ENCODE measurements at regions not wholly inside any gene's neighbourhood (a gene's known extent, or its start where the extent isn't known, plus 50 kb on each side); places are given as distances from the start of the nearest gene placed in this dataset.
"Not testable (repeated sequence)": the region's sequence is repeated elsewhere in the genome, so short reads cannot be mapped to it uniquely, and the experiment has no call there.

- Mint-ChIP-seq H3K36me3 (no peaks in the 10 kb centered on the region), H3K4me1 (peaks cover 22% of the 10 kb centered on the region), H3K27me3 (ENCODE audit: low read depth) (no peaks in the 10 kb centered on the region), H3K4me3 (no peak overlapping the region), H3K27ac (no peak overlapping the region), H3K9me3 (peaks cover 7% of the 10 kb centered on the region)
- no peak for TF ChIP-seq CTCF (IDR thresholded peaks at IDR 0.05; ENCODE audit: unreplicated experiment)
- DNase-seq (ENCODE audit: low spot score in 2 of 2, unreplicated experiment in 2 of 2), result no peak
These were observed 94.5 kb upstream of the ARMC3 start for GRCh38 chr10:22833353-22833752.

- no peak for DNase-seq (ENCODE audit: low spot score in 2 of 2, unreplicated experiment in 2 of 2)
- Mint-ChIP-seq H3K27ac (no peak overlapping the region), H3K9me3 (peaks cover 12% of the 10 kb centered on the region), H3K36me3 (peaks cover 1% of the 10 kb centered on the region), H3K27me3 (ENCODE audit: low read depth) (no peaks in the 10 kb centered on the region), H3K4me1 (peaks cover 22% of the 10 kb centered on the region), H3K4me3 (no peak overlapping the region)
- TF ChIP-seq CTCF (IDR thresholded peaks at IDR 0.05; ENCODE audit: unreplicated experiment), result no peak
These were observed 95.0 kb upstream of the ARMC3 start for GRCh38 chr10:22832851-22833250.

GRCh38 chr10:22832066-22832602, 95.7 kb upstream of the ARMC3 start:
- no peaks in the 10 kb centered on the region for H3K27me3 Mint-ChIP-seq (ENCODE audit: low read depth)
- peaks cover 14% of the 10 kb centered on the region for H3K9me3 Mint-ChIP-seq
- peaks cover 2% of the 10 kb centered on the region for H3K36me3 Mint-ChIP-seq
- no peak for TF ChIP-seq CTCF (IDR thresholded peaks at IDR 0.05; ENCODE audit: unreplicated experiment)
- H3K4me1 Mint-ChIP-seq, result peaks cover 22% of the 10 kb centered on the region
- DNase-seq (ENCODE audit: low spot score in 2 of 2, unreplicated experiment in 2 of 2), result no peak
- no peak overlapping the region for H3K27ac Mint-ChIP-seq
- H3K4me3 Mint-ChIP-seq, result no peak overlapping the region

- TF ChIP-seq CTCF (IDR thresholded peaks at IDR 0.05; ENCODE audit: unreplicated experiment), result no peak
- DNase-seq (ENCODE audit: low spot score in 2 of 2, unreplicated experiment in 2 of 2), result no peak
- Mint-ChIP-seq H3K9me3 (peaks cover 14% of the 10 kb centered on the region), H3K4me1 (peaks cover 22% of the 10 kb centered on the region), H3K4me3 (no peak overlapping the region), H3K27ac (no peak overlapping the region), H3K36me3 (peaks cover 2% of the 10 kb centered on the region), H3K27me3 (ENCODE audit: low read depth) (no peaks in the 10 kb centered on the region)
These were observed 96.3 kb upstream of the ARMC3 start for GRCh38 chr10:22831586-22831985.

- H3K4me3 Mint-ChIP-seq; H3K36me3 Mint-ChIP-seq; DNase-seq (ENCODE audit: low spot score in 2 of 2, unreplicated experiment in 2 of 2); H3K27ac Mint-ChIP-seq; H3K27me3 Mint-ChIP-seq (ENCODE audit: low read depth): not testable (repeated sequence)
- H3K9me3 Mint-ChIP-seq, result peaks cover 15% of the 10 kb centered on the region
- H3K4me1 Mint-ChIP-seq, result peaks cover 20% of the 10 kb centered on the region
These were observed 99.1 kb upstream of the ARMC3 start for GRCh38 chr10:22828712-22829111.

- peaks cover 15% of the 10 kb centered on the region for H3K9me3 Mint-ChIP-seq
- peaks cover 2% of the 10 kb centered on the region for H3K36me3 Mint-ChIP-seq
- no peak overlapping the region for H3K4me3 Mint-ChIP-seq
- TF ChIP-seq CTCF (IDR thresholded peaks at IDR 0.05; ENCODE audit: unreplicated experiment), result no peak
- H3K27ac Mint-ChIP-seq, result no peak overlapping the region
- no peaks in the 10 kb centered on the region for H3K27me3 Mint-ChIP-seq (ENCODE audit: low read depth)
- no peak for DNase-seq (ENCODE audit: low spot score in 2 of 2, unreplicated experiment in 2 of 2)
- peaks cover 21% of the 10 kb centered on the region for H3K4me1 Mint-ChIP-seq
These were observed 102.0 kb upstream of the ARMC3 start for GRCh38 chr10:22825841-22826240.

All from mesothelial cell of epicardium (in vitro differentiated cells).